MM.1S (cell line): ENCODE measurements at regions not wholly inside any gene's neighbourhood (a gene's known extent, or its start where the extent isn't known, plus 50 kb on each side); places are given as distances from the start of the nearest gene placed in this dataset.

Experiments
- EZH2phosphoT487 ChIP-seq: fragments of 300-600 bp; sonication (generic); IDR thresholded peaks from 2 replicates; pipeline ENCODE4 v1.6.1; 2018; ENCODE audit warnings: antibody characterized with exemption, low read length
- TF ChIP-seq, protein P1 (sequence below): fragments of 300-600 bp; sonication (generic); IDR thresholded peaks from 2 replicates; pipeline ENCODE4 v1.5.1; 2016; ENCODE audit warnings: antibody characterized with exemption, low read length, mixed read lengths

DNA sequence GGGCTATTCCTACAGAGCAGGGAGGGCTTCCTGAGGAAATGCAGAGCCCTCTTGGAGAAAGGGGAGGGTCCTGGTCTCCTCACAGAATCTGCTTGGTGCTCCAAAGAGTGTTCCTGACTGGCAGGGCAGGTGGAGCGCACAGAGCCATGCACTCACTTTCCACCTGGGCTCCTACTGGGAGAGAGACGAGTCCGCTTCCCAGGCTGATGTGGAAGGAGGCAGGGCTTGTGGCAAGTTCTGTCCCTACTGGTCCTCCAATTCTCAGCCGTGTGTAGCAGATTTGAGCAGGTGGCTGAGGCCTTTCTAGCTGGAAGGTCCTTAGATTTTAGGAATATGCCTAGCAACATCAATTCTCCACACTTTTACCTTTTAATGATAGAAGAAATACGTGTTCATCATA, 111.5 kb upstream of the MKI67 start:
- TF ChIP-seq, protein P1, sequence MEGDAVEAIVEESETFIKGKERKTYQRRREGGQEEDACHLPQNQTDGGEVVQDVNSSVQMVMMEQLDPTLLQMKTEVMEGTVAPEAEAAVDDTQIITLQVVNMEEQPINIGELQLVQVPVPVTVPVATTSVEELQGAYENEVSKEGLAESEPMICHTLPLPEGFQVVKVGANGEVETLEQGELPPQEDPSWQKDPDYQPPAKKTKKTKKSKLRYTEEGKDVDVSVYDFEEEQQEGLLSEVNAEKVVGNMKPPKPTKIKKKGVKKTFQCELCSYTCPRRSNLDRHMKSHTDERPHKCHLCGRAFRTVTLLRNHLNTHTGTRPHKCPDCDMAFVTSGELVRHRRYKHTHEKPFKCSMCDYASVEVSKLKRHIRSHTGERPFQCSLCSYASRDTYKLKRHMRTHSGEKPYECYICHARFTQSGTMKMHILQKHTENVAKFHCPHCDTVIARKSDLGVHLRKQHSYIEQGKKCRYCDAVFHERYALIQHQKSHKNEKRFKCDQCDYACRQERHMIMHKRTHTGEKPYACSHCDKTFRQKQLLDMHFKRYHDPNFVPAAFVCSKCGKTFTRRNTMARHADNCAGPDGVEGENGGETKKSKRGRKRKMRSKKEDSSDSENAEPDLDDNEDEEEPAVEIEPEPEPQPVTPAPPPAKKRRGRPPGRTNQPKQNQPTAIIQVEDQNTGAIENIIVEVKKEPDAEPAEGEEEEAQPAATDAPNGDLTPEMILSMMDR, result no peak
- no peak for TF ChIP-seq EZH2phosphoT487
